ENCODE measurements at regions not wholly inside any gene's neighbourhood (a gene's known extent, or its start where the extent isn't known, plus 50 kb on each side); places are given as distances from the start of the nearest gene placed in this dataset.

DNA sequence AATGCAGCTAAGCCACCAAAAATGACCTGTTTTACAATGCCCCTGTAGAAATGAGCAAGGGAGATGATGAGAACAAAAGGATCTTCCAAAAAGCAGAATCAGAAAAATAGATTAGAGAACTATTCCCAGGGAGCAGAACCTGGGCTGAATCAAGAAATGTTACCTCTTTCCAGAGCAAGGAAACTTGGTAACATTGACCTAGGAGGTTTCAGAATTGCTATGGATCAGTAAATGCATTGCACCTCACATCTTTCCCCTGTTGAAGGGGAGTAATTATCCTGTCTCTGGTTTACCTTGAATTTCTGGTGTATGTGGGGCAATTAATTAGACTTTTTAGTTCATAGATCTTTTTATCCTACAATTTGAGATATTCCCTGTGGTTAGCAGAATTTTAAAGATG is 151.2 kb upstream of the RAI14 start:
- ChIA-PET CTCF (no interaction called here), POLR2A (no interaction called here)
- no peaks in the 10 kb centered on the region for H3K9me3 Mint-ChIP-seq
- DNase-seq, result no peak
- peaks cover 35% of the 10 kb centered on the region for H3K27me3 Mint-ChIP-seq
- H3K4me3 Mint-ChIP-seq, result no peak overlapping the region
- no peaks in the 10 kb centered on the region for H3K4me1 Mint-ChIP-seq
- H3K36me3 Mint-ChIP-seq (ENCODE audit: low read depth), result no peaks in the 10 kb centered on the region
- no peak overlapping the region for H3K27ac Mint-ChIP-seq

- ChIA-PET POLR2A (no interaction called here), CTCF (no interaction called here)
- no peaks in the 10 kb centered on the region for H3K36me3 Mint-ChIP-seq (ENCODE audit: low read depth)
- peaks cover 35% of the 10 kb centered on the region for H3K27me3 Mint-ChIP-seq
- H3K4me3 Mint-ChIP-seq, result no peak overlapping the region
- no peaks in the 10 kb centered on the region for H3K4me1 Mint-ChIP-seq
- no peak for DNase-seq
- H3K9me3 Mint-ChIP-seq, result no peaks in the 10 kb centered on the region
- H3K27ac Mint-ChIP-seq, result no peak overlapping the region
These were observed 150.4 kb upstream of the RAI14 start for GRCh38 chr5:34505731-34506130.

DNA sequence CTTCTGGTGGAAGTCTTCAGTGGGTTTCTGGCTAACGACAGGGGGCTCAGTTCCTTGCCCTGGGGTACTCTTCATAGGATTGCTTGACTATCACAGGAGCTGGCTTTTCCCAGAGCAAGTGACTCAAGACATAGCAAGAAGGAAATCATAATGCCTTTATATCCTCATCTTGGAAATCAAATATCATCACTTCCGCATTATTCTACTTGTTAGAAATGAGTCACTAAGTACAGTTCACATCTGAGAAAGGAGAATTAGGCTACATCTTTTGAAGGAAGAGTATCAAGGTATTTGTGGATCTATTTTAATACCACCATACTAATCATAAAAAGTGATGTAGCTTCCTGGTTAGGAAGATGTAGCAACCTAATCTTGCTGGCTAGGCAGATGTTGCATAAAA is 148.2 kb upstream of the RAI14 start:
- Mint-ChIP-seq H3K4me3 (no peak overlapping the region), H3K27me3 (peaks cover 35% of the 10 kb centered on the region), H3K36me3 (ENCODE audit: low read depth) (no peaks in the 10 kb centered on the region), H3K9me3 (no peaks in the 10 kb centered on the region), H3K27ac (no peak overlapping the region), H3K4me1 (no peaks in the 10 kb centered on the region)
- ChIA-PET POLR2A (no interaction called here), CTCF (no interaction called here)
- DNase-seq, result no peak

DNA sequence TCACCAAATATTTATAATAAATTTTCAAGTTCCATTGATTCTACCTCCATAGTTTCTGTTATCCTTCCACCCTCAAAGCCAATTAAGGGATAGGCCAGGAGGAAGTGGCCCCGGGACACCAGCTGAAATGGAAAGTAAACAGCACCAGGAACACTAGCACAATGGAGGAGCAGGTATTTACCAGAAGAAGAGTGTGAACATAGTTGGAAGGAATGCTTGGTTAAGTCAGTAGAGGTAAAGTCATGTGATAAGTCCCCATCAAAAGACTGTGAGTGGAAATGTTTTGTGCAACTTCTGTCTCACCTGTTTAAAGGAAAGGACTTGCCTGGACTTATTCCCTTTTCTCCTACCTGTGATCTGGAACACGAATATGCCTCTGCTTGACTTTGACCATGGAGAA is 146.7 kb upstream of the RAI14 start:
- Mint-ChIP-seq H3K4me3 (no peak overlapping the region), H3K4me1 (no peaks in the 10 kb centered on the region), H3K27ac (no peak overlapping the region), H3K27me3 (peaks cover 31% of the 10 kb centered on the region), H3K36me3 (ENCODE audit: low read depth) (no peaks in the 10 kb centered on the region), H3K9me3 (no peaks in the 10 kb centered on the region)
- ChIA-PET CTCF (no interaction called here), POLR2A (no interaction called here)
- DNase-seq, result no peak

GRCh38 chr5:34510002-34510401 is 146.1 kb upstream of the RAI14 start:
- Mint-ChIP-seq H3K9me3 (no peaks in the 10 kb centered on the region), H3K4me3 (no peak overlapping the region), H3K27ac (no peak overlapping the region), H3K27me3 (peaks cover 26% of the 10 kb centered on the region), H3K36me3 (ENCODE audit: low read depth) (no peaks in the 10 kb centered on the region), H3K4me1 (no peaks in the 10 kb centered on the region)
- DNase-seq, result no peak
- ChIA-PET CTCF (no interaction called here), POLR2A (no interaction called here)

- POLR2A ChIA-PET, result no interaction called here
- no peak overlapping the region for H3K4me3 Mint-ChIP-seq
- CTCF ChIA-PET, result no interaction called here
- no peaks in the 10 kb centered on the region for H3K9me3 Mint-ChIP-seq
- H3K27me3 Mint-ChIP-seq, result peaks cover 18% of the 10 kb centered on the region
- DNase-seq, result no peak
- H3K27ac Mint-ChIP-seq, result no peak overlapping the region
- H3K36me3 Mint-ChIP-seq (ENCODE audit: low read depth), result no peaks in the 10 kb centered on the region
- no peaks in the 10 kb centered on the region for H3K4me1 Mint-ChIP-seq
These were observed 145.1 kb upstream of the RAI14 start for GRCh38 chr5:34511063-34511462.

- CTCF ChIA-PET, result no interaction called here
These were observed 144.6 kb upstream of the RAI14 start for GRCh38 chr5:34511481-34511880.

GRCh38 chr5:34511915-34512314 is 144.2 kb upstream of the RAI14 start:
- ChIA-PET POLR2A (no interaction called here), CTCF (no interaction called here)
- Mint-ChIP-seq H3K9me3 (no peaks in the 10 kb centered on the region), H3K27me3 (peaks cover 17% of the 10 kb centered on the region), H3K4me3 (no peak overlapping the region), H3K27ac (no peak overlapping the region), H3K36me3 (ENCODE audit: low read depth) (no peaks in the 10 kb centered on the region), H3K4me1 (no peaks in the 10 kb centered on the region)
- DNase-seq, result no peak

More at GRCh38 chr5:34511481-34511880, 144.6 kb upstream of the RAI14 start:
- Mint-ChIP-seq H3K36me3 (ENCODE audit: low read depth) (no peaks in the 10 kb centered on the region), H3K9me3 (no peaks in the 10 kb centered on the region), H3K27ac (no peak overlapping the region), H3K4me1 (no peaks in the 10 kb centered on the region), H3K4me3 (no peak overlapping the region), H3K27me3 (peaks cover 14% of the 10 kb centered on the region)
- POLR2A ChIA-PET, result no interaction called here
- DNase-seq, result no peak

GRCh38 chr5:34516166-34516565 is 140.0 kb upstream of the RAI14 start:
- Mint-ChIP-seq H3K27me3 (peaks cover 14% of the 10 kb centered on the region), H3K36me3 (ENCODE audit: low read depth) (no peaks in the 10 kb centered on the region), H3K27ac (no peak overlapping the region), H3K9me3 (no peaks in the 10 kb centered on the region), H3K4me1 (no peaks in the 10 kb centered on the region), H3K4me3 (no peak overlapping the region)
- ChIA-PET CTCF (no interaction called here), POLR2A (no interaction called here)
- no peak for DNase-seq

- H3K4me1 Mint-ChIP-seq, result no peaks in the 10 kb centered on the region
- POLR2A ChIA-PET, result no interaction called here
- H3K9me3 Mint-ChIP-seq, result no peaks in the 10 kb centered on the region
- DNase-seq, result no peak
- H3K27me3 Mint-ChIP-seq, result peaks cover 14% of the 10 kb centered on the region
- H3K27ac Mint-ChIP-seq, result no peak overlapping the region
- H3K4me3 Mint-ChIP-seq, result no peak overlapping the region
- no peaks in the 10 kb centered on the region for H3K36me3 Mint-ChIP-seq (ENCODE audit: low read depth)
- CTCF ChIA-PET, result interaction anchor here (1.3 kb wide), 1 partner anchor 18 kb away, joined by 3 read pairs; no protein-coding TSS in a partner anchor
These were observed 139.4 kb upstream of the RAI14 start for GRCh38 chr5:34516686-34517085.

GRCh38 chr5:34517249-34517648 is 138.9 kb upstream of the RAI14 start:
- no peak overlapping the region for H3K4me3 Mint-ChIP-seq
- H3K9me3 Mint-ChIP-seq, result no peaks in the 10 kb centered on the region
- no peaks in the 10 kb centered on the region for H3K4me1 Mint-ChIP-seq
- H3K27ac Mint-ChIP-seq, result no peak overlapping the region
- DNase-seq, result no peak
- POLR2A ChIA-PET, result no interaction called here
- peaks cover 14% of the 10 kb centered on the region for H3K27me3 Mint-ChIP-seq
- CTCF ChIA-PET, result interaction anchor here (1.3 kb wide), 1 partner anchor 18 kb away, joined by 3 read pairs; no protein-coding TSS in a partner anchor
- H3K36me3 Mint-ChIP-seq (ENCODE audit: low read depth), result no peaks in the 10 kb centered on the region

- no peak for DNase-seq
- Mint-ChIP-seq H3K27ac (no peak overlapping the region), H3K4me3 (no peak overlapping the region), H3K4me1 (no peaks in the 10 kb centered on the region), H3K27me3 (peaks cover 14% of the 10 kb centered on the region), H3K36me3 (ENCODE audit: low read depth) (no peaks in the 10 kb centered on the region), H3K9me3 (no peaks in the 10 kb centered on the region)
- ChIA-PET CTCF (interaction anchor here (0.6 kb wide), 1 partner anchor 26 kb away, joined by 3 read pairs; no protein-coding TSS in a partner anchor), POLR2A (no interaction called here)
These were observed 136.5 kb upstream of the RAI14 start for GRCh38 chr5:34519489-34520220.

- no peak overlapping the region for H3K27ac Mint-ChIP-seq
- no peaks in the 10 kb centered on the region for H3K9me3 Mint-ChIP-seq
- peaks cover 12% of the 10 kb centered on the region for H3K27me3 Mint-ChIP-seq
- no peaks in the 10 kb centered on the region for H3K36me3 Mint-ChIP-seq (ENCODE audit: low read depth)
- no peak for DNase-seq
- H3K4me1 Mint-ChIP-seq, result no peaks in the 10 kb centered on the region
- CTCF ChIA-PET, result interaction anchor here (1.6 kb wide), 1 partner anchor 25 kb away, joined by 3 read pairs; no protein-coding TSS in a partner anchor
- POLR2A ChIA-PET, result no interaction called here
- no peak overlapping the region for H3K4me3 Mint-ChIP-seq
These were observed 134.4 kb upstream of the RAI14 start for GRCh38 chr5:34521628-34522290.

Data from activated CD4-positive, alpha-beta T cell treated with anti-CD3 and anti-CD28 coated beads, Interleukin-2, amount 10 ng/mL, durations not matched to agents 7 days and 5 days (primary cell).